ENCODE measurements at regions not wholly inside any gene's neighbourhood (a gene's known extent, or its start where the extent isn't known, plus 50 kb on each side); places are given as distances from the start of the nearest gene placed in this dataset.

GRCh38 chr1:82704393-82704792 is 903.7 kb downstream of the ADGRL2 start:
- intact Hi-C loops (cut with micrococcal nuclease) (no loop called here), dilution Hi-C loops (cut with HindIII; ENCODE audit: low sequenced_read_pairs, unreplicated experiment) (no loop called here), in situ Hi-C loops (cut with MboI; ENCODE audit: low sequenced_read_pairs) (no loop called here)
- H2AFZ ChIP-seq (replicated peaks; ENCODE audit: low read length, poor library complexity), result no peak overlapping the region
- no peak overlapping the region for H2AK5ac ChIP-seq (ENCODE audit: low read depth, low read length)
- H3K9me3 ChIP-seq (ENCODE audit: control insufficient read depth, insufficient read depth, low read length), result no peaks in the 10 kb centered on the region
- DNase-seq (no peak), ATAC-seq (ENCODE audit: low read depth) (no peak)
- H4K91ac ChIP-seq (ENCODE audit: insufficient read depth, low read depth, low read length), result no peak overlapping the region
- H3K4me1 ChIP-seq (ENCODE audit: control insufficient read depth, insufficient read depth, low read length), result no peaks in the 10 kb centered on the region
- no peak overlapping the region for H2BK120ac ChIP-seq (ENCODE audit: low read depth, low read length)
- H4K5ac ChIP-seq (ENCODE audit: low read depth, low read length), result no peak overlapping the region
- no peaks in the 10 kb centered on the region for H3K9me1 ChIP-seq (ENCODE audit: insufficient read depth, low read length)
- no peaks in the 10 kb centered on the region for H3K36me3 ChIP-seq (ENCODE audit: control insufficient read depth, insufficient read depth, low read length)
- H3K9ac ChIP-seq (ENCODE audit: low read depth, low read length), result no peak overlapping the region
- H3K79me1 ChIP-seq (ENCODE audit: low read depth in 1 of 2, low read length in 2 of 2), result no peaks in the 10 kb centered on the region
- no CpG with 5 or more reads among the region's 3 CpGs for WGBS, 2 experiments (ENCODE audit: extremely low coverage in 2 of 2, insufficient read length in 1 of 2)
- no peak overlapping the region for H2BK15ac ChIP-seq (ENCODE audit: low read depth, low read length)
- no peak overlapping the region for H3K4me2 ChIP-seq (ENCODE audit: low read depth, low read length)
- no TSS peak for BruUV-seq (replicated peaks)
- no peak overlapping the region for H3K56ac ChIP-seq (ENCODE audit: extremely low read depth, insufficient read depth, low read length)
- no peak overlapping the region for H3K27ac ChIP-seq (ENCODE audit: insufficient read depth, low read length)
- no peak overlapping the region for H3K18ac ChIP-seq (ENCODE audit: low read depth, low read length)
- no peak overlapping the region for H2AK9ac ChIP-seq (replicated peaks; ENCODE audit: low read depth, low read length, poor library complexity)
- TF ChIP-seq ELK1 (IDR thresholded peaks at IDR 0.05; ENCODE audit: borderline replicate concordance, low read depth, low read length), result no peak
- no peak for TF ChIP-seq BHLHE40 (IDR thresholded peaks at IDR 0.05; ENCODE audit: low read depth, low read length)
- no peak for TF ChIP-seq RCOR1 (IDR thresholded peaks at IDR 0.05; ENCODE audit: insufficient replicate concordance, low read length)
- no peak for TF ChIP-seq MAZ (IDR thresholded peaks at IDR 0.05; ENCODE audit: borderline replicate concordance, low read depth, low read length)
- no peak for TF ChIP-seq FOS (IDR thresholded peaks at IDR 0.05; ENCODE audit: low read depth, low read length)
- no peak for TF ChIP-seq CHD1 (IDR thresholded peaks at IDR 0.05; ENCODE audit: low read depth, low read length)
- no peak for TF ChIP-seq POLR2A (IDR thresholded peaks at IDR 0.05; ENCODE audit: low read depth, low read length)
- TF ChIP-seq RAD21 (IDR thresholded peaks at IDR 0.05; ENCODE audit: low read length), result no peak
- TF ChIP-seq SMC3 (IDR thresholded peaks at IDR 0.05; ENCODE audit: low read depth, low read length), result no peak
- POLR2A ChIA-PET (ENCODE audit: unreplicated experiment), result no interaction called here
- H3K4ac ChIP-seq (ENCODE audit: low read depth, low read length), result no peak overlapping the region
- no peak overlapping the region for H3K23ac ChIP-seq (ENCODE audit: low read depth, low read length)
- no peaks in the 10 kb centered on the region for H4K20me1 ChIP-seq (ENCODE audit: insufficient read depth, low read length)
- no peaks in the 10 kb centered on the region for H3K27me3 ChIP-seq (ENCODE audit: control insufficient read depth, insufficient read depth, low read length)
- CTCF ChIA-PET, result no interaction called here
- no peak overlapping the region for H2BK20ac ChIP-seq (ENCODE audit: low read depth, low read length)
- H2BK5ac ChIP-seq (ENCODE audit: low read depth, low read length, poor library complexity, severe bottlenecking), result no peak overlapping the region
- no peak overlapping the region for H3K4me3 ChIP-seq (ENCODE audit: insufficient read depth, low read depth, low read length)
- H3K14ac ChIP-seq (replicated peaks; ENCODE audit: low read depth, low read length), result no peak overlapping the region
- no peak overlapping the region for H4K8ac ChIP-seq (ENCODE audit: low read depth in 2 of 2, low read length in 2 of 2)
